GM21360 (cell line): ENCODE measurements at regions not wholly inside any gene's neighbourhood (a gene's known extent, or its start where the extent isn't known, plus 50 kb on each side); places are given as distances from the start of the nearest gene placed in this dataset.
"Not testable (repeated sequence)": the region's sequence is repeated elsewhere in the genome, so short reads cannot be mapped to it uniquely, and the experiment has no call there.

Source experiments
- ATAC-seq: cut with Tn5 transposase; IDR thresholded peaks from one replicate; pipeline ENCODE4 v1.9.1; 2021; ENCODE audit warnings: mild to moderate bottlenecking, moderate library complexity; ENCODE audit not compliant: unreplicated experiment

GRCh38 chr1:221978631-221979334, 236.9 kb upstream of the DUSP10 start:
- ATAC-seq, result not testable (repeated sequence)

GRCh38 chr1:221973787-221974186, 231.9 kb upstream of the DUSP10 start:
- ATAC-seq, result not testable (repeated sequence)

- ATAC-seq, result no peak
Observed at GRCh38 chr1:221972276-221973235, 230.7 kb upstream of the DUSP10 start.

GRCh38 chr1:221971035-221971434, 229.1 kb upstream of the DUSP10 start:
- ATAC-seq, result not testable (repeated sequence)

GRCh38 chr1:221969298-221969858, 227.5 kb upstream of the DUSP10 start:
- not testable (repeated sequence) for ATAC-seq

GRCh38 chr1:221967538-221967937, 225.6 kb upstream of the DUSP10 start:
- ATAC-seq, result not testable (repeated sequence)

GRCh38 chr1:221966888-221967287, 225.0 kb upstream of the DUSP10 start:
- ATAC-seq, result not testable (repeated sequence)

GRCh38 chr1:221965891-221966290, 224.0 kb upstream of the DUSP10 start:
- not testable (repeated sequence) for ATAC-seq

- no peak for ATAC-seq
Observed at GRCh38 chr1:221965252-221965651, 223.4 kb upstream of the DUSP10 start.

GRCh38 chr1:221963742-221964141, 221.9 kb upstream of the DUSP10 start:
- ATAC-seq, result no peak

- no peak for ATAC-seq
Observed at GRCh38 chr1:221962385-221962784, 220.5 kb upstream of the DUSP10 start.

GRCh38 chr1:221961532-221962292, 219.8 kb upstream of the DUSP10 start:
- ATAC-seq, result peak; percentile 90

GRCh38 chr1:221958161-221958562, 216.3 kb upstream of the DUSP10 start:
- not testable (repeated sequence) for ATAC-seq

GRCh38 chr1:221957350-221957749, 215.5 kb upstream of the DUSP10 start:
- not testable (repeated sequence) for ATAC-seq

GRCh38 chr1:221949996-221950395, 208.1 kb upstream of the DUSP10 start:
- no peak for ATAC-seq

- no peak for ATAC-seq
Observed at GRCh38 chr1:221948459-221948858, 206.6 kb upstream of the DUSP10 start.

GRCh38 chr1:221947731-221948130, 205.8 kb upstream of the DUSP10 start:
- ATAC-seq, result no peak

- ATAC-seq, result no peak
Observed at GRCh38 chr1:221946768-221947167, 204.9 kb upstream of the DUSP10 start.

- ATAC-seq, result no peak
Observed at GRCh38 chr1:221945669-221946068, 203.8 kb upstream of the DUSP10 start.

- ATAC-seq, result no peak
Observed at GRCh38 chr1:221944247-221944870, 202.5 kb upstream of the DUSP10 start.
